ENCODE measurements at regions not wholly inside any gene's neighbourhood (a gene's known extent, or its start where the extent isn't known, plus 50 kb on each side); places are given as distances from the start of the nearest gene placed in this dataset.

- Mint-ChIP-seq H3K27me3 (no peaks in the 10 kb centered on the region), H3K36me3 (peaks cover 16% of the 10 kb centered on the region), H3K9me3 (peaks cover 0 to 2% (median 0%) of the 10 kb centered on the region in 3 donors), H3K4me1 (peaks cover 4% of the 10 kb centered on the region in 3 donors), H3K27ac (no peak overlapping the region), H3K4me3 (no peak overlapping the region)
Observed at GRCh38 chr3:113084777-113085176, 94.0 kb downstream of the GTPBP8 start.

GRCh38 chr3:113086560-113087461 is 96.0 kb downstream of the GTPBP8 start:
- H3K9me3 Mint-ChIP-seq: peaks cover 0 to 2% (median 0%) of the 10 kb centered on the region in 3 donors
- peaks cover 26% of the 10 kb centered on the region for H3K36me3 Mint-ChIP-seq
- H3K4me1 Mint-ChIP-seq: no peaks in the 10 kb centered on the region
- H3K27ac Mint-ChIP-seq: no peak overlapping the region
- no peaks in the 10 kb centered on the region for H3K27me3 Mint-ChIP-seq
- H3K4me3 Mint-ChIP-seq: no peak overlapping the region

GRCh38 chr3:113088616-113089015 is 97.8 kb downstream of the GTPBP8 start:
- peaks cover 28% of the 10 kb centered on the region for H3K36me3 Mint-ChIP-seq
- H3K27me3 Mint-ChIP-seq: no peaks in the 10 kb centered on the region
- no peak overlapping the region for H3K27ac Mint-ChIP-seq
- H3K4me3 Mint-ChIP-seq: no peak overlapping the region
- H3K4me1 Mint-ChIP-seq: no peaks in the 10 kb centered on the region
- H3K9me3 Mint-ChIP-seq: peaks cover 0 to 2% (median 0%) of the 10 kb centered on the region in 3 donors

GRCh38 chr3:113091417-113091816 is 100.6 kb downstream of the GTPBP8 start:
- no peak overlapping the region for H3K27ac Mint-ChIP-seq
- H3K4me1 Mint-ChIP-seq: no peaks in the 10 kb centered on the region
- H3K36me3 Mint-ChIP-seq: peaks cover 21% of the 10 kb centered on the region
- H3K9me3 Mint-ChIP-seq: peaks cover 0 to 2% (median 0%) of the 10 kb centered on the region in 3 donors
- H3K4me3 Mint-ChIP-seq: no peak overlapping the region
- no peaks in the 10 kb centered on the region for H3K27me3 Mint-ChIP-seq

- no peaks in the 10 kb centered on the region for H3K4me1 Mint-ChIP-seq
- H3K4me3 Mint-ChIP-seq: no peak overlapping the region
- peaks cover 0 to 2% (median 0%) of the 10 kb centered on the region in 3 donors for H3K9me3 Mint-ChIP-seq
- no peaks in the 10 kb centered on the region for H3K27me3 Mint-ChIP-seq
- no peak overlapping the region for H3K27ac Mint-ChIP-seq
- peaks cover 19% of the 10 kb centered on the region for H3K36me3 Mint-ChIP-seq
Observed at GRCh38 chr3:113092746-113093145, 102.0 kb downstream of the GTPBP8 start.

- Mint-ChIP-seq H3K36me3 (peaks cover 14% of the 10 kb centered on the region), H3K4me3 (no peak overlapping the region), H3K9me3 (peaks cover 0 to 1% (median 0%) of the 10 kb centered on the region in 3 donors), H3K27me3 (no peaks in the 10 kb centered on the region), H3K27ac (no peak overlapping the region), H3K4me1 (no peaks in the 10 kb centered on the region)
Observed at GRCh38 chr3:113094337-113095221, 103.8 kb downstream of the GTPBP8 start.

- no peak overlapping the region for H3K4me3 Mint-ChIP-seq
- H3K4me1 Mint-ChIP-seq: no peaks in the 10 kb centered on the region
Observed at GRCh38 chr3:113096188-113096892, 105.6 kb downstream of the GTPBP8 start.

GRCh38 chr3:113097960-113098447 is 107.2 kb downstream of the GTPBP8 start:
- no peak overlapping the region for H3K27ac Mint-ChIP-seq
- H3K27me3 Mint-ChIP-seq: no peaks in the 10 kb centered on the region
- no peak overlapping the region for H3K4me3 Mint-ChIP-seq
- H3K4me1 Mint-ChIP-seq: no peaks in the 10 kb centered on the region
- H3K36me3 Mint-ChIP-seq: peaks cover 5% of the 10 kb centered on the region
- peaks cover 0 to 1% (median 1%) of the 10 kb centered on the region in 3 donors for H3K9me3 Mint-ChIP-seq

More at GRCh38 chr3:113096188-113096892, 105.6 kb downstream of the GTPBP8 start:
- H3K27ac Mint-ChIP-seq: no peak overlapping the region
- H3K9me3 Mint-ChIP-seq: peaks cover 0 to 1% (median 1%) of the 10 kb centered on the region in 3 donors
- H3K27me3 Mint-ChIP-seq: no peaks in the 10 kb centered on the region
- H3K36me3 Mint-ChIP-seq: peaks cover 4% of the 10 kb centered on the region

- Mint-ChIP-seq H3K9me3 (peaks cover 0 to 1% (median 1%) of the 10 kb centered on the region in 3 donors), H3K4me3 (no peak overlapping the region), H3K4me1 (peaks cover 0 to 2% (median 0%) of the 10 kb centered on the region in 3 donors), H3K27me3 (no peaks in the 10 kb centered on the region), H3K27ac (no peak overlapping the region), H3K36me3 (peaks cover 9% of the 10 kb centered on the region)
Observed at GRCh38 chr3:113100063-113100462, 109.3 kb downstream of the GTPBP8 start.

GRCh38 chr3:113103588-113103987 is 107.8 kb upstream of the BOC start:
- peaks cover 0 to 1% (median 1%) of the 10 kb centered on the region in 3 donors for H3K9me3 Mint-ChIP-seq
- no peaks in the 10 kb centered on the region for H3K27me3 Mint-ChIP-seq
- no peak overlapping the region for H3K4me3 Mint-ChIP-seq
- no peak overlapping the region for H3K27ac Mint-ChIP-seq
- peaks cover 9% of the 10 kb centered on the region for H3K36me3 Mint-ChIP-seq
- H3K4me1 Mint-ChIP-seq: peaks cover 0 to 2% (median 0%) of the 10 kb centered on the region in 3 donors

- peaks cover 0 to 1% (median 0%) of the 10 kb centered on the region in 3 donors for H3K9me3 Mint-ChIP-seq
- H3K4me1 Mint-ChIP-seq: peaks cover 0 to 2% (median 0%) of the 10 kb centered on the region in 3 donors
- no peak overlapping the region for H3K27ac Mint-ChIP-seq
Observed at GRCh38 chr3:113104357-113105092, 106.8 kb upstream of the BOC start.

GRCh38 chr3:113105093-113105449 is 106.3 kb upstream of the BOC start:
- peaks cover 0 to 2% (median 0%) of the 10 kb centered on the region in 3 donors for H3K4me1 Mint-ChIP-seq
- H3K9me3 Mint-ChIP-seq: no peaks in the 10 kb centered on the region
- H3K27me3 Mint-ChIP-seq: no peaks in the 10 kb centered on the region
- H3K4me3 Mint-ChIP-seq: no peak overlapping the region
- peaks cover 9% of the 10 kb centered on the region for H3K36me3 Mint-ChIP-seq
- no peak overlapping the region for H3K27ac Mint-ChIP-seq

More at GRCh38 chr3:113104357-113105092, 106.8 kb upstream of the BOC start:
- H3K36me3 Mint-ChIP-seq: peaks cover 9% of the 10 kb centered on the region
- H3K27me3 Mint-ChIP-seq: no peaks in the 10 kb centered on the region
- no peak overlapping the region for H3K4me3 Mint-ChIP-seq

- H3K9me3 Mint-ChIP-seq: no peaks in the 10 kb centered on the region
Observed at GRCh38 chr3:113105966-113106660, 105.2 kb upstream of the BOC start.

More at GRCh38 chr3:113105966-113106660, 105.2 kb upstream of the BOC start:
- Mint-ChIP-seq H3K4me3 (no peak overlapping the region), H3K27me3 (no peaks in the 10 kb centered on the region), H3K36me3 (peaks cover 10% of the 10 kb centered on the region), H3K27ac (no peak overlapping the region), H3K4me1 (peaks cover 0 to 2% (median 0%) of the 10 kb centered on the region in 3 donors)
